Epithelial cell of proximal tubule (primary cell): ENCODE measurements at regions not wholly inside any gene's neighbourhood (a gene's known extent, or its start where the extent isn't known, plus 50 kb on each side); places are given as distances from the start of the nearest gene placed in this dataset.
"Not testable (repeated sequence)": the region's sequence is repeated elsewhere in the genome, so short reads cannot be mapped to it uniquely, and the experiment has no call there.

Source experiments
- DNase-seq: peaks from one replicate; pipeline ENCODE4 v3.0.0-alpha.2; 2011; ENCODE audit warnings: low read depth
- H3K4me3 ChIP-seq: 2 replicates; pipeline ENCODE4 v1.5.1; 2011; ENCODE audit warnings: low read depth, mild to moderate bottlenecking, low read length
- TF ChIP-seq, protein P1 (sequence below): conservative IDR thresholded peaks from 2 replicates; pipeline ENCODE4 v1.5.1; 2012; ENCODE audit warnings: low read depth, mild to moderate bottlenecking, low read length

DNA sequence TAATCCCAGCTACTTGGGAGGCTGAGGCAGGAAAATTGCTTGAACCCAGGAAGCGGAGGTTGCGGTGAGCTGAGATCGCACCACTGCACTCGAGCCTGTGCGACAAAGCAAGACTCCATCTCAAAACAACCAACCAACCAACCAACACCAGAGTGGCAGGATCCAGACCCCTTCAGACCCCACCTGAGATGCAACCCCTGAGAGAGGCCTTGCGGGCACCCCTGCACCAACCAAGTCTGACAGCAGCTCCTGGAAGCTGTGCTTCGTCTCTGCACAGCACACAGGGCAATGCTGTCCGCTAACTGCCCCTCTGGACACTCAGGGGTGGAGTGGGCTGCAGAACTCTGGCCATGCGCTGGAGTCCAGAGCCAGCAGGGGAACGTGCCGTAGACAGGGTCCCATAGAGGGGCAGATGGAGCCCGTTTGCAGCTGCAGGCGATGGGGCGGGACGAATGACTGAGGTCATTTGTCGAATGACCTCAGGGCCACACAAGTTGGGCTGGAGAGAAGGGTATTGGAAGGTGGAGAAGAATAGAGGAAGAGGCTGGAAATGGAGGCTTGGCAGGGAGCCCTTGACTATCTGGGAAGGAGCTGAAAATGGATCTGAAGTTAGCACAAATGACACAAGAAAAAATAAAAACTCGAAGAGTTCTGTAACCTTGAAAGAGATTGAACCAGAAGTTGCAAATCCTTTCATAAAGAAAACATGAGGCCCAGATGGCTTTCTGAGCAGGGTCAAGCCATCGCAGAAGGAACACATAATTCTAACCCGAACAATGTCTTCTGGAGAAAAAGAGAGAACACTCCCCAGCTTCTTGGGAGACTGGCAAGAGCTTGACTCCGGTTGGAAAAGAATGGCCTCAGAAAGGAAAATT, 199.7 kb downstream of the CTTN start:
- TF ChIP-seq, protein P1, sequence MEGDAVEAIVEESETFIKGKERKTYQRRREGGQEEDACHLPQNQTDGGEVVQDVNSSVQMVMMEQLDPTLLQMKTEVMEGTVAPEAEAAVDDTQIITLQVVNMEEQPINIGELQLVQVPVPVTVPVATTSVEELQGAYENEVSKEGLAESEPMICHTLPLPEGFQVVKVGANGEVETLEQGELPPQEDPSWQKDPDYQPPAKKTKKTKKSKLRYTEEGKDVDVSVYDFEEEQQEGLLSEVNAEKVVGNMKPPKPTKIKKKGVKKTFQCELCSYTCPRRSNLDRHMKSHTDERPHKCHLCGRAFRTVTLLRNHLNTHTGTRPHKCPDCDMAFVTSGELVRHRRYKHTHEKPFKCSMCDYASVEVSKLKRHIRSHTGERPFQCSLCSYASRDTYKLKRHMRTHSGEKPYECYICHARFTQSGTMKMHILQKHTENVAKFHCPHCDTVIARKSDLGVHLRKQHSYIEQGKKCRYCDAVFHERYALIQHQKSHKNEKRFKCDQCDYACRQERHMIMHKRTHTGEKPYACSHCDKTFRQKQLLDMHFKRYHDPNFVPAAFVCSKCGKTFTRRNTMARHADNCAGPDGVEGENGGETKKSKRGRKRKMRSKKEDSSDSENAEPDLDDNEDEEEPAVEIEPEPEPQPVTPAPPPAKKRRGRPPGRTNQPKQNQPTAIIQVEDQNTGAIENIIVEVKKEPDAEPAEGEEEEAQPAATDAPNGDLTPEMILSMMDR, result no peak
- no peak for DNase-seq

DNA sequence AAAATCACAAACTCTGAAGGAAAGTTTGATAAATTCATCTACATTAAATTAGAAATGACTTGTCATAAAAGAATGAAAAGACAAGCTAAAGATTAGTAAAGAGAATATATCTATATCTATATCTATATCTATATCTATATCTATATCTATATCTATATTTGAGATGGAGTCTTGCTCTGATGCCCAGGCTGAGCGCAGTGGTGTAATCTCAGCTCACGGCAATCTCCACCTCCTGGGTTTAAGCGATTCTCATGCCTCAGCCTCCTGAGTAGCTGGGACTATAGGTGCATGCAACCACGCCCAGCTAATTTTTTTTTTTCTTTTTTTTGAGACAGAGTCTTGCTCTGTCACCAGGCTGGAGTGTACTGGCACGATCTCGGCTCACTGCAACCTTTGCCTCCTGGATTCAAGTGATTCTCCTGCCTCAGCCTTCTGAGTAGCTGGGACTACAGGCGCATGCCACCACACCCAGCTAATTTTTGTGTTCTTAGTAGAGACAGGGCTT, 202.6 kb downstream of the CTTN start:
- not testable (repeated sequence) for DNase-seq, H3K4me3 ChIP-seq

More for the DNA sequence above, 199.7 kb downstream of the CTTN start:
- H3K4me3 ChIP-seq, result no peak overlapping the region

DNA sequence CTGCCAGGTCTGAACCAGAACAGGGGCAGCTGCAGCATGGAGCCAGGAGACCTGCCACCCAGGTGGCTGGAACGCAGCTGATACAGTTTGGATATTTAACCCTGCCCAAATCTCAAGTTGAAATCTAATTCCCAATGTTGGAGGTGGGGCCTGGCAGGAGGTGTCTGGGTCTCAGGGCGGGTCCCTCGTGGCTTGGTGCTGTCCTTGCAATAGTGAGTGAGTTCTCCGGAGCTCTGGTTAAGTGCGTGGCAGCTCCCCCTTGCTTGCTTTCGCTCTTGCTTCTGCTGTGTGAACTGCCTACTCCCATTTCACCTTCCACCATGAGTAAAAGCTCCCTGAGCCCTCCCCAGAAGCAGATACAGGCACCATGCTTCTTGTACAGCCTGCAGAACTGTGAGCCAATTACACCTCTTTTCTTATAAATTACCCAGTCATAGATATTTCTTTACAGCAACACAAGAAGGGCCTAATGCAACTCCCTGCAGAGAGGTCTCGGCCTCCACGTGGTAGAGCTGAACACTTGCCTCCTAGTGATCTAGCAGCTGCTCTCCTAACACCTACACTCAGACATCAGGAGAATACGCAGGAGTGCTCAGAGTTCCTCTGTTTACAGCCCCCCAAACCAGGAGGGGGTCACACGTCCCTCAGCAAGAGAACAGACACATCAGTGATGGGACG, 203.7 kb downstream of the CTTN start:
- DNase-seq, result no peak
- TF ChIP-seq, protein P1, result no peak
- H3K4me3 ChIP-seq, result no peak overlapping the region

DNA sequence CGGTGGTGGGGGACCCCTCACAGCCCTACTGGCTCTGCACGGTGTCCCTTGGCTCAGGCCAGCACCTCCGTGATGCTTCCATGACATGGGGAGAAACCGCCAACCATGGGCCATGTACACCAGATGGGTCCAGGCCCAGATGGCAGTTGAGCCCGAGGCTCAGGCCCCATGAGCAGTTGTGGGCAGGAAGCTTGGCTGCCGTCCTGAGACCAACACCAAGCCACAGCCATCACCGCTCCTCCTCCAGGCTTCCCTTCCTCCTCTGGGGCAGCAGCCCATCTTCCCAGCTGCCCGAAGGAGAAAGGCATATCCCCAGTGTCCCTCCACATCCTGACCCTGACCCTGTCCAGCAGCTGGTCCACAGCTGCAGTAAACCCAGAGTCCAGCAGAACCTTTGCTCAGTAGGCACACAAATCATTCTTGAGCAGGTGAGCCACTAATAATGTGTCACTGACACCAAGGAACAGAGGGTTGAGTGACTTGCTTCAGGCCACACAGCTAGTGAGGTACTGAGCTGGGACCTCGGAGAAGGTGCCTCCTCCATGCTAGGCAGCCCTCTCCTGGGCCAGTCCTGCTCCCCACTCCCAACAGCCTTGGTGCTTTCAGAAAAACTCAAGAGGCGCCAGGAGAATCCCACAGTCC, 204.9 kb downstream of the CTTN start:
- no peak for DNase-seq
- no peak overlapping the region for H3K4me3 ChIP-seq
- TF ChIP-seq, protein P1, result no peak

DNA sequence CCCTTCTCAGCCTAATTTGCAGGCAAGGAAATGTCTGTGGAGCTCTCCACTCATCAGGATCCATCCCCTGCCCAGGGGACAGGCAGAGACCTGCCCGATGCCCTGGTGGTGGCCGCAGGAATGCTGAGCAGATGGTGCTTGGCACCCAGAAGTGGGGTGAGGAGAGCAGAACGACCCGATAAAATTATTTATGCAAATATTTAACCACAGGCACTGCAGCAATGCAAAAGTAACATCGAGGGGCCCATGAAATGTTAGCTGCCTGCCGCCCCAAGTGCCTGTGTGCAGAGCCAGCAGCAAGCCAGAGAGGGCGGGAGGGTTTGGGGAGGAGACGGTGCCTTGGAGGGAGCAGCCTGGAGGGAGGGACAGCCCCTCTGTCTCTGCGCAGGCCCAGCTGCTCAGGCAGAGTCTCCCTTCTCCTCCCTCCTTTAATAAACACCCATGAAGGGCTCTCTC, 205.5 kb downstream of the CTTN start:
- H3K4me3 ChIP-seq, result no peak overlapping the region
- no peak for DNase-seq
- TF ChIP-seq, protein P1, result no peak

DNA sequence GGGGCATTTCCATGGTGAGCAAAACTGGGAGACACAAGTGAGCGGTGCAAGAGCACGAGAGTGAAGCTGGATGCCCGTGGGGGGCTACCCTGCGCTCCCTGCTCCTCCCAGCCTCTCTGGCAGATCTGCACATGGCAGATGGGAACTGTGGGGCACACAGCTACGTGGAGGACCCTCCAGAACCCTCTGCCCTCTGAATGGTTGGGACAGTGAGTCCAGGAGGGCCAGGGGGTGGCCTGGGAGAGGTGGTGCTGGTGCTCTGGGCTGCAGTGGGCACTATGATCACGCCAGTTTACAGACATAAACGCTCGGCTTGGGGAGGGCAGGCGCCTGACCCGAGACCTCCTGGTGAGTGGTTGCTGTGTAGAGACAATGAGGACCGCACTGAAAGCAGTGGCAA, 205.9 kb downstream of the CTTN start:
- no peak overlapping the region for H3K4me3 ChIP-seq
- DNase-seq, result no peak
- TF ChIP-seq, protein P1, result no peak

DNA sequence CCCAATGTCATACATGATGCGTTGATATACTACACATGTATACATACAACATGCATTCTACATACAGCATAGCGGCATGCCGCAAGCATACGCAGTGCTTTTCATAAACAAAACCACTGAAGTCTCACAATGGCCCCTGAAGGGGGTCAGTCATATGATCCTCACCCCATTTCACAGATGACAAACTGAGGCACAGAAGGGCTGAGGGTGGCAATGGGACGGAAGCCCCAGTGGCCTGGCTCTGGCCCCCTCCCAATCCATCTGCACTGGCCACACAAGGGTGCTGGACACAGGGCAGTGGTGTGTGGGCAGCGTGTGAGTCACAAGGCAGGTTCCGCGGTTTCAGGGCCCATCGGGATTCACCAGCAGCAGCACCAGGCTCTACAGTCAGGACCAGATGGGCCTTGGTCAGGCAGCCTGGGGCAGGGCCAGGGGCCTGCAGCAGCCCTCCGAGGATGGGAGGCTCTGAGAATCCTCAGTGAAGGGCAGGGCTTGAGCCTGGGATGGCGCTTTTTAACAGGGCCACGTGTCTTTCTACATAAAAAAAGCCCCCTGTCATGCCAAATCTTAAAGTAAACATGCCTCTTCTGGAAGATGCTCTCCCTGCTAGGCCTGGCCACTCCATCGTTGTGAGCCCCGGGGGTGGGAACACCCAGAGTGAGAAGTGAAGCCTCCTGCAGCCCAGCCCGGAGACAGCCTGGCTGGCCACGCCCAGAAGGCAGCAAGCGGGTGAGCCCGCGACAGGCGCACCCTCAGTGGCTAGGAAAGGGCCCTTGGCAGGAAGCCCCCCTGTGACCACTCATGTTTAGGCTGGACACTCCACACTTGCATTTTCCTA, 206.5 kb downstream of the CTTN start:
- no peak overlapping the region for H3K4me3 ChIP-seq
- TF ChIP-seq, protein P1, result no peak
- no peak for DNase-seq
